Lower leg skin (tissue), 4 donors: ENCODE measurements at regions not wholly inside any gene's neighbourhood (a gene's known extent, or its start where the extent isn't known, plus 50 kb on each side); places are given as distances from the start of the nearest gene placed in this dataset.

Source experiments
- DNase-seq, 2 donors: peaks; one replicate each; pipeline ENCODE4 v3.0.0-alpha.2; 2019; ENCODE audit warnings: low spot score in 2 of 2
- H3K4me3 ChIP-seq: fragments of 200-600 bp; sonication (generic); 2 replicates; pipeline ENCODE4 v1.5.1; 2017; ENCODE audit warnings: mild to moderate bottlenecking, low read depth; ENCODE audit not compliant: poor library complexity, severe bottlenecking
- CTCF ChIP-seq, 3 donors: fragments of 450-650 bp; IDR thresholded peaks; one replicate each; pipeline ENCODE4 v1.5.1; 2016; ENCODE audit warnings: antibody characterized with exemption in 3 of 3, mild to moderate bottlenecking in 3 of 3, moderate library complexity in 2 of 3
- POLR2A ChIP-seq, 2 donors: fragments of 450-650 bp; IDR thresholded peaks; one replicate each; pipeline ENCODE4 v1.6.1; 2016 to 2017; ENCODE audit warnings: antibody characterized with exemption in 2 of 2, mild to moderate bottlenecking in 1 of 2, moderate library complexity in 1 of 2
- WGBS, 2 donors: methylation state at CpG; one replicate each; pipeline ENCODE4 v1.1.5; 2018; 5-methylcytosine and 5-hydroxymethylcytosine counted together
- intact Hi-C: fragments of 100-400 bp; cut with DNase I; formaldehyde crosslinking; loops from one replicate; pipeline ENCODE4 v1.15.0; 2023; ENCODE audit warnings: low total_unique reads

GRCh38 chr11:42253156-42253555 is 793.7 kb upstream of the LRRC4C start:
- TF ChIP-seq POLR2A (IDR thresholded peaks at IDR 0.05) (no peak), CTCF (IDR thresholded peaks at IDR 0.05) (no peak)
- intact Hi-C loops, result no loop called here
- WGBS, 2 donors, result 68 to 80% methylated on average over 3 of the region's 3 CpGs
- DNase-seq, result no peak
- no peak overlapping the region for H3K4me3 ChIP-seq

- DNase-seq, result no peak
- intact Hi-C loops, result no loop called here
- WGBS, 2 donors, result 96% methylated on average over 1 of the region's 1 CpG
Measured at GRCh38 chr11:42255906-42256305, 796.5 kb upstream of the LRRC4C start.

GRCh38 chr11:42257534-42257933 is 798.1 kb upstream of the LRRC4C start:
- intact Hi-C loops, result no loop called here
- no peak for TF ChIP-seq POLR2A (IDR thresholded peaks at IDR 0.05)
- TF ChIP-seq CTCF (IDR thresholded peaks at IDR 0.05), result no peak
- WGBS, 2 donors, result 36 to 44% methylated on average over 2 of the region's 2 CpGs
- no peak overlapping the region for H3K4me3 ChIP-seq
- DNase-seq, result no peak

More at GRCh38 chr11:42255906-42256305, 796.5 kb upstream of the LRRC4C start:
- no peak for TF ChIP-seq CTCF (IDR thresholded peaks at IDR 0.05)
- TF ChIP-seq POLR2A (IDR thresholded peaks at IDR 0.05), result no peak
- H3K4me3 ChIP-seq, result no peak overlapping the region

GRCh38 chr11:42265072-42265471 is 805.6 kb upstream of the LRRC4C start:
- intact Hi-C loops, result no loop called here
- TF ChIP-seq POLR2A (IDR thresholded peaks at IDR 0.05) (no peak), CTCF (IDR thresholded peaks at IDR 0.05) (no peak)
- H3K4me3 ChIP-seq, result no peak overlapping the region
- DNase-seq, result no peak
- 92% methylated on average over 7 of the region's 7 CpGs for WGBS, 2 donors

- TF ChIP-seq CTCF (IDR thresholded peaks at IDR 0.05) (no peak), POLR2A (IDR thresholded peaks at IDR 0.05) (no peak)
- 42% methylated on average over 3 of the region's 3 CpGs for WGBS, 2 donors
- no peak for DNase-seq
- intact Hi-C loops, result no loop called here
- no peak overlapping the region for H3K4me3 ChIP-seq
Measured at GRCh38 chr11:42271306-42271705, 811.9 kb upstream of the LRRC4C start.

GRCh38 chr11:42273977-42274376 is 814.5 kb upstream of the LRRC4C start:
- WGBS, 2 donors, result 90 to 92% methylated on average over 6 of the region's 6 CpGs
- intact Hi-C loops, result no loop called here
- TF ChIP-seq POLR2A (IDR thresholded peaks at IDR 0.05) (no peak), CTCF (IDR thresholded peaks at IDR 0.05) (no peak)
- no peak overlapping the region for H3K4me3 ChIP-seq
- no peak for DNase-seq
